ENCODE measurements at regions not wholly inside any gene's neighbourhood (a gene's known extent, or its start where the extent isn't known, plus 50 kb on each side); places are given as distances from the start of the nearest gene placed in this dataset.

GRCh38 chrX:149282909-149283308 is 222.2 kb downstream of the IDS start:
- ATAC-seq (no peak), DNase-seq (no peak)
- intact Hi-C loops (cut with DNase I), result no loop called here

GRCh38 chrX:149280011-149280410 is 225.1 kb downstream of the IDS start:
- ATAC-seq (no peak), DNase-seq (no peak)
- intact Hi-C loops (cut with DNase I), result no loop called here

GRCh38 chrX:149275836-149276235 is 229.3 kb downstream of the IDS start:
- ATAC-seq (no peak), DNase-seq (no peak)
- intact Hi-C loops (cut with DNase I), result no loop called here

DNA sequence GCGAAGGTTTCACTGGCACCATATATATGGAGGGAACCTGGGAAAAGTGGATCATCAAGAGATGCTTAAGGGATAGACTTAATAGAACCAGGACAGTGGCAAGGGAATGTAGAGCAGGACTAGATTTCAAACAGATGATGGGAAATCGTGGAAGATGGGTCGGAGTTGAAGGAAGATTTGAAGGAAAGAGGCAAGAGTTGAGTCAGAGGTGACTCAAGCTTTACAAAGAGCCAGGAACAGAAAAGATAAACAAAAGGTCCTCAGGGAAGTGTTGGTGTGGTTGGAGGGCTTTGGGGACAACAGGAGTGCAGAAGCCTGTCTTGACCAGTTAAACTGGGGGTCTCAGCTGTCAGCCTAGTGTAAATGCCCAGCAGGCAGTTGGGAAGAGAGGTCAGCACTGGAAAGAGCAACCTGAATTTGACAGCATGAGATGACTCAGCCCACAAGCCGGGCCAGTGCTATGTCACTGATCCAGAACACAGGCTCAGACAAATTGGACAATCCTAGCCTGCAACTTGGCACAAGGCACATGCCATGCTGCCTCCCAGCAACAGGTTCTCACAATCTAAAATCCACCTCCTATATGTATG is 230.5 kb downstream of the IDS start:
- DNase-seq, result no peak
- peak; percentile 30 to 50 for ATAC-seq
- intact Hi-C loops (cut with DNase I), result no loop called here

GRCh38 chrX:149272690-149273463 is 232.2 kb downstream of the IDS start:
- DNase-seq (no peak), ATAC-seq (no peak)
- intact Hi-C loops (cut with DNase I), result no loop called here

DNA sequence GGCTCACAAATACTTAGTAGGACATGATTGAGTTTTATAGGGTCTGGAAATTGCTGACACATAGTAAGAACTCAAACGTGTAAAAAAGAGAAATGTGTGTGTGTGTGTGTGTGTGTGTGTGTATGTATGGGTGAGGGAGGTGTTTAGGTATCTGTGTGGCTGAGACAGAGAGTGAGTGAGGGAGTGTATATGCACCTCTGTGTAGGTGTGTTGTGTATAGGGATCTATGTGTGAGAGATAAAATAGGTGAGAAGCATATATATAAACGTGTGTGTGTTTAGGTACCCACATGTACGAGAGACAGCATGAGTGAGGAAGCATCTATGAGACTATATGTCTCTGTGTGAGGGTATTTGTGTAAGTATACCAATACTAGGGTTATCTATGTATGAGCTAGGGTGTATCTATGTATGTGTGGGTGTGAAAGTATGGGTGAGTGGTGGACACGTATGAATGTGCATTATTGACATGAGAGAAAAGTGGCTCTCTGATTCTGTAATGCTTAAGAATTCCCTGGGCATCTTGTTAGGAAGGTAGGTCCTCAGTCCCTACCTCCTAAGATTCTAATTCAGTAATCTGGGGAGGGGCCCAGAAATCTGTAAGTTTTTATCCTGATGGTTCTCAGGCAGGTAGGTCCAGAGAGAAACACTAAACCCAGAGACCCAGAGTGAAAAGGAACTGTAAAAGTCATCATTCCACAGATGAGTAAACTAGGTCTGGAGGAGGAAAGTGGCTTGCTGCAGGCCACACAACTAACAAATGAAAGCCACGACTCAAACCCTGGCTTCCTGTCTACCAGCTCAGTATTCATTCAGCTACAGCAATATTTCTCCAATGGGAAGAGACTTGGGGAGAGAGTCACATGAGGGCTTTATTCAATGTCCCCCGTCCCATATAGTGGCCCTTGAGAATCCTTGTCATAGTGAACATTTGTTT is 237.0 kb downstream of the IDS start:
- DNase-seq (no peak), ATAC-seq (no peak)
- intact Hi-C loops (cut with DNase I), result no loop called here

DNA sequence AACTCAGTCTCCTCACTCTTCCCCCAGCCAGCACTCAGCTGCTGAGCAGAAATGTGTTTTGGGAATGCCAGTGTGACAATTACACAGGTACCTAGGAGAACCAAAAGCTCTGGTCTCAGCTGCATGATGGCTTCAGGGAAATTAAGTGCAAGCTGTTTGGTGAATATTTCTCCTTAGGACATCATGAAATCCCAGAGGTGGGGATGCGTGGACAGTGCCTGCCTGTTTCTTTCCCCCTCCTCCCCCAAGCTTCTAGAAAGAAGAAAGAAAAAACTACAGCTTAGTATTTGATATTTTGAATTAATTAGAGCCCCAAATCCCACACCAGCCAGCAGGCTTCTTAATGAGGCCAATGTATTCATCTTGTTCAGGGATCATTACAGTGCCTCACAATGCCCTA is 243.0 kb downstream of the IDS start:
- ATAC-seq (no peak), DNase-seq (no peak)
- intact Hi-C loops (cut with DNase I), result no loop called here

- intact Hi-C loops (cut with DNase I), result no loop called here
- no peak for DNase-seq
- ATAC-seq, result no peak
Measured at GRCh38 chrX:149259241-149259640, 245.9 kb downstream of the IDS start.

- intact Hi-C loops (cut with DNase I), result no loop called here
- DNase-seq, result no peak
- ATAC-seq, result no peak
Measured at GRCh38 chrX:149255860-149256259, 249.2 kb downstream of the IDS start.

- no peak for ATAC-seq
- no peak for DNase-seq
- intact Hi-C loops (cut with DNase I), result no loop called here
Measured at GRCh38 chrX:149248073-149248625, 257.0 kb downstream of the IDS start.

DNA sequence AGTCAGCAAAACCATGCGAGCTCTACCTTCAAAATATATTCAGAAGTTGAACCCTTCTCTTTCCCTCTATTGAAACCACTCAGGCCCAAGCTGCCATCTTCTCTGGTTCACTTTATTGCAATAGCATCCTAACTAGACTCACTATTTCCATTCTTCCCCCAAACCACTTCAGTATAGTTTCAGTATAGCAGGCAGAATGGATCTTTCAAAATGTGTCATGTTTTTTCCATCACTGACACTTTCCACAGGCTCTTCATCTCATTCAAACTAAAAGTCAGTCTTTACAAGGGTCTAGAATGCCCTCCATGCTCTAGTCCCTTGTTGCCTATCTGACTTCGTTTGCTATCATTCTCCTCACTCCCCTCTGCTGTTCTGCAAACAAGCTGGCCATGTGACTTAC is 274.4 kb downstream of the IDS start:
- no peak for ATAC-seq
- intact Hi-C loops (cut with DNase I), result no loop called here
- no peak for DNase-seq

- ATAC-seq (no peak), DNase-seq (no peak)
- intact Hi-C loops (cut with DNase I), result no loop called here
Measured at GRCh38 chrX:149223854-149224253, 281.3 kb downstream of the IDS start.

GRCh38 chrX:149222040-149222439 is 283.1 kb downstream of the IDS start:
- intact Hi-C loops (cut with DNase I), result no loop called here
- ATAC-seq (no peak), DNase-seq (no peak)

DNA sequence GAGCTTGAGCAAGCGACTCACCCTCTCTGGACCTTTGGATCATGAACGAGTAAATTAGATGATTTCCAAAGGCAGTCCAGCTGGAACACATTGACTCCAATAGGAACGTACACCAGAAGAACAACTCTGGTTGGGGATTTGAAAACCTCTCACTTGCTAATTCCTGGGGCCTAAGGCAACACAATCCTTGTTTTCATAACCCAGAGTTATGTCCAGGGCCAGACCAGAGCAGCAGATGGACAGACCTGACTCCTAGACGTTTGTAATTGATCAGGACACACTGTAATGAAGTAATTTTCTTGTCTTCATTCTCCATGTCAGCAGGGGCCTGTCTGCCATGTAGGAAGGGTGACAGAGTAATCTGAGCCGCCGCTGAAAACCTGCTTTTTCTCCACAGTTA is 283.9 kb downstream of the IDS start:
- intact Hi-C loops (cut with DNase I), result no loop called here
- ATAC-seq (peak in 1 of 2 donors; percentile 61), DNase-seq (no peak)

DNA sequence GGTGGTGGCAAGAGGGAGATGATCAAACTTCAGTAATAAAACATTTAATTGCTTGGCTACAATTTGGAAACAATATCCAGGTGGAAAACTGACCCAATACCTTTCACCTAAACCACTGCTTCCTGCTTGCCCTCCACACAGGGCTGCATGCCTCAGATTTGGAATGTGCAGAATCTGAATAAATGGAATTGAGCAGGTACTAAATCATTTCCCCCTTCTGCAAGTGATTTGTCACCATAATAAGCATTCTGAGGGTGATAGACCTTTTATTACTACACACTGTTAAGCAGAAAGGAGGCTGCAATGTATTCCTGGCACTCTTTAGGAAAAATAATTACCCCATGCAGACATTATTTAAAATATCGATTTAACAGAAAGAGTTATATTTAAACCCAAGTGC is 291.8 kb downstream of the IDS start:
- DNase-seq (no peak), ATAC-seq (no peak)
- intact Hi-C loops (cut with DNase I), result no loop called here

DNA sequence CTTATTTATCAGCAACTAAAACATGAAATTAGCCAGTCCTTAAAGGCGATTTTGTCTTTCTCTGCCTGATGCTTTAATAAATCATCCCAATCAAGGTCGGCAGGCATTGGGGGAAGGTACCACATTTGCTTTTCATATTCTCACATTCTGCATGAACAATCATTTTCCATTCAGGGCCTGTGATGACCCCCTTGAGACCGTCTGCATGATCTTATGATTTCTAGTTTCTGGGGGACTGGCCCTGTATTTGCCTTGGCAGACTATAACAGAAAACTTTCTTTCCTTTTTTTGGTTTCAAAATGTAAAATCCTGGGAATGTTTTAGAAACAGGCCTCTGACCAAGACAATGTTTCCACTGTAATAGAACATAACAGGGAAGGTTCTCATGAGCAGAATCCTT is 296.8 kb downstream of the IDS start:
- ATAC-seq, result peak in 1 of 2 donors; percentile 55
- DNase-seq, result no peak
- intact Hi-C loops (cut with DNase I), result no loop called here

- no peak for ATAC-seq
- DNase-seq, result no peak
- intact Hi-C loops (cut with DNase I), result no loop called here
Measured at GRCh38 chrX:149207518-149207917, 297.6 kb downstream of the IDS start.

- DNase-seq (no peak), ATAC-seq (no peak)
- intact Hi-C loops (cut with DNase I), result no loop called here
Measured at GRCh38 chrX:149205937-149206336, 299.2 kb downstream of the IDS start.

GRCh38 chrX:149205081-149205480 is 300.0 kb downstream of the IDS start:
- intact Hi-C loops (cut with DNase I), result no loop called here
- no peak for DNase-seq
- no peak for ATAC-seq

DNA sequence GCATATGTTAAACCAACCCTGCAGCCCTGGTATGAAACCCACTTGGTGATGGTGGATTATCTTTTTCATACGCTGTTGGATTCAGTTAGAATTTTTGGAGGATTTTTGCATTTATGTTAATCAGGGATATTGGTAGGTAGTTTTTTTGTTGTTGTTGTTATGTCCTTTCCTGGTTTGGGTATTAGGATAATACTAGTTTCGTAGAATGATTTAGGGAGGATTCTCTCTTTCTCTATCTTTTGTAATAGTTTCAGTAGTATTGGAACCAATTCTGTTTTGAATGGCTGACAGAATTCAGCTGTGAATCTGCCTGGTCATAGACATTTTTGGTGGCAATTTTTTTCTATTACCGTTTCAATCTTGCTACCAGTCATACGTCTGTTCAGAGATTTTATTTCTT is 305.4 kb downstream of the IDS start:
- no peak for ATAC-seq
- intact Hi-C loops (cut with DNase I), result no loop called here
- DNase-seq, result no peak

Measured in left cardiac atrium (tissue), 4 donors.